LNCaP clone FGC (cell line): ENCODE measurements at regions not wholly inside any gene's neighbourhood (a gene's known extent, or its start where the extent isn't known, plus 50 kb on each side); places are given as distances from the start of the nearest gene placed in this dataset.

ENCODE experiments used
- DNase-seq: peaks from one replicate; pipeline ENCODE4 v3.0.0-alpha.2; 2011; ENCODE audit warnings: low read depth
- H3K4me3 ChIP-seq: 2 replicates; pipeline ENCODE4 v1.5.1; 2011; ENCODE audit warnings: mild to moderate bottlenecking, low read depth, low read length, control low read depth
- TF ChIP-seq, protein P1 (sequence below): IDR thresholded peaks from 2 replicates; pipeline ENCODE4 v1.5.1; 2012; ENCODE audit warnings: mild to moderate bottlenecking; ENCODE audit not compliant: control insufficient read depth, insufficient read depth; ENCODE audit errors: extremely low read depth

DNA sequence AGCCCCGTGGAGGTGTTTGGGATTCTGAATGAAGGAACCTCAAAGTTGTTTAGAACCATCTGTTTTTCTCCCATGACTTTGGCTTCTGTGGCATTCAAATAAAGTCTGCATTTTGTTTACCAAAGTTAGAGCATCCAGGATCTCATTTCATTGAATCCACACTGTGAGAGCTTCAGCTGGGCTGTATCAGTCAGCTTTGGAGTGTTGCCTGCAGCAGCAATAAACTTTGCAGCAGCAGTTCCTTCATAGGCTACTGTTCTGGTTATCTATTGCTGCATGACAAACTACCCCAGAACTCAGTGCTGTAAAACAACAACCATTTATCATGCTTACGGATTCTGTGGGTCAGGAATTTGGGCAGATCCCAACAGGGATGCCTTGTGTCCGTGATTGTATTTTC is 1575.2 kb upstream of the LRRTM3 start:
- TF ChIP-seq, protein P1, sequence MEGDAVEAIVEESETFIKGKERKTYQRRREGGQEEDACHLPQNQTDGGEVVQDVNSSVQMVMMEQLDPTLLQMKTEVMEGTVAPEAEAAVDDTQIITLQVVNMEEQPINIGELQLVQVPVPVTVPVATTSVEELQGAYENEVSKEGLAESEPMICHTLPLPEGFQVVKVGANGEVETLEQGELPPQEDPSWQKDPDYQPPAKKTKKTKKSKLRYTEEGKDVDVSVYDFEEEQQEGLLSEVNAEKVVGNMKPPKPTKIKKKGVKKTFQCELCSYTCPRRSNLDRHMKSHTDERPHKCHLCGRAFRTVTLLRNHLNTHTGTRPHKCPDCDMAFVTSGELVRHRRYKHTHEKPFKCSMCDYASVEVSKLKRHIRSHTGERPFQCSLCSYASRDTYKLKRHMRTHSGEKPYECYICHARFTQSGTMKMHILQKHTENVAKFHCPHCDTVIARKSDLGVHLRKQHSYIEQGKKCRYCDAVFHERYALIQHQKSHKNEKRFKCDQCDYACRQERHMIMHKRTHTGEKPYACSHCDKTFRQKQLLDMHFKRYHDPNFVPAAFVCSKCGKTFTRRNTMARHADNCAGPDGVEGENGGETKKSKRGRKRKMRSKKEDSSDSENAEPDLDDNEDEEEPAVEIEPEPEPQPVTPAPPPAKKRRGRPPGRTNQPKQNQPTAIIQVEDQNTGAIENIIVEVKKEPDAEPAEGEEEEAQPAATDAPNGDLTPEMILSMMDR = no peak
- no peak overlapping the region for H3K4me3 ChIP-seq
- no peak for DNase-seq

DNA sequence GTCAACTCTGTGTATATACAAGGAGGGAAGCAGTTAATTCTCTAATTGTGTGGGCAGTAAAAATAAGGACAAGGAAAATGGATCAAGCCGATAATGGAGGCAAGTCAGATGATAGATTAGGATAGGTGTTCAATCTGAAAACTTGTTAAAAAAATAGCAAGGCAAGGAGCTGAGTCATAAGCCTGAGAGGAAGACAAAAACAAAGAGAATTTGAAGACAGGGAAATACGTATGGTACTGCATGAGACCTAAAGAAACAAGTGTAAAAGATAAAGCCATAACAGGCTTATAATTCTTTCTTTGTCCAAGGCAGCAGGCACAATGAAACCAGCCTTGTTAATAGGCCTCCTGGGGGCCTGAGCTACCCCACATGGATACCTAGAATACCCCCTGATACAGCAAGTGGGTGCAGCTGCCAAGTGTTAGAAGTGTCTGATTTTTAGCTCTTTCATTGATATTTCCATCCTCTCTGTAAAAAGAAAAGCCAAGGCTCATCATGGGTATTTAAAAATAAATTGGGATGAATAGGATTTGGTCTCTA is 1570.6 kb upstream of the LRRTM3 start:
- TF ChIP-seq, protein P1 = no peak
- H3K4me3 ChIP-seq = no peak overlapping the region
- DNase-seq = no peak

DNA sequence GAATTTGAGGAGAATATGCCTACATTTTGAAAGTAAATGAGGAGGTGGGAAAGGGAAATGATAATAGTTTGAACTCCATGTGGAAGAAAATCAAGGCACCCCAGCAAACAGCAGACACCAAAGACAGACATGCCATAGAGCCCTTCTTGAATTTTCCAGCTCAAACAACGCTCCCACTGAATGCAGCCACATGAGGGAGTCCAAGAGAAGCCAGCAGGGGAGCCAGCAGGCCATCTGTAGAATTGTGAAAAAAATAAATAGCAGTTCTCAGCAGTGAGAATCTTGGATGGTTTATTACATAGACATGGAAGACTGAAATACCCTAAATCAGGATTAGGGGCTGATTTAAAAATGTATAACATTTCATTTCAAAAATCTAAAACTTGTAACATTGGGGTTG is 1567.3 kb upstream of the LRRTM3 start:
- H3K4me3 ChIP-seq = no peak overlapping the region
- TF ChIP-seq, protein P1 = peak; percentile 65
- no peak for DNase-seq

DNA sequence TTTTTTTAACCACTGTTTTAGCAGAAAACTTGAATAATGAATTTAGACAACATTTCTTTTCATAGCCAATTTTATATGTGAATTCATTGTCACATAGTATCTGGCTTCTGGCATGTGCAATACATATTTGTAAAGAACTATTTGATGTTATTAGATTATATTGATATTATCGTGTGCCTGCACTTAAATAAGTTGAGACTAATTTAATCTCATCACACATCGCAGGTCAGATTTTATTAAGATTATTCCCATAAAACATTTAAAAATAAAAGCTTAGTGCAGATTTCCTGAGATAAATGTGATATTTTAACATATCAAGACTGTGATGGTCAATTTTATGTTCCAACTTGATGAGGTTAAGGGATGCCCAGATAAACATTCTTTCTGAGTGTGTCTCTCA is 1565.3 kb upstream of the LRRTM3 start:
- TF ChIP-seq, protein P1 = no peak
- H3K4me3 ChIP-seq = no peak overlapping the region
- DNase-seq = no peak

DNA sequence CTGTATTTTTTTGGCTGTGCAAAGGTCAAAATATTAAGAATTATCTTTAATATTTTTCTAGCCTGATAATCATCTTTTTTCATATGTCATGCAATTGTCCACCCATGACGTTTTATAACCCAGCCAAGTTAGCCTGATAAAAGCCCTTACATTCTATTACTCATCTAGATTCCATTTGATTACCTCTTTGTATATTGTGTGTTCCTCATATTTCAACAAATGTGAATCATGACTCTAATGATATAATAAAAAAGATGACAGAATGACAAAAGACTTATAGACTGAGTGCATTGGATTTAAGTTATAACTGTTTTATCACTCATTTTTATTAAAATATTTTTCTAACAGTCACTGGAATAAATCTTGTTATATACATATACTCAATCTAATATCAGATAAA is 1560.0 kb upstream of the LRRTM3 start:
- H3K4me3 ChIP-seq = no peak overlapping the region
- no peak for DNase-seq
- TF ChIP-seq, protein P1 = no peak

DNA sequence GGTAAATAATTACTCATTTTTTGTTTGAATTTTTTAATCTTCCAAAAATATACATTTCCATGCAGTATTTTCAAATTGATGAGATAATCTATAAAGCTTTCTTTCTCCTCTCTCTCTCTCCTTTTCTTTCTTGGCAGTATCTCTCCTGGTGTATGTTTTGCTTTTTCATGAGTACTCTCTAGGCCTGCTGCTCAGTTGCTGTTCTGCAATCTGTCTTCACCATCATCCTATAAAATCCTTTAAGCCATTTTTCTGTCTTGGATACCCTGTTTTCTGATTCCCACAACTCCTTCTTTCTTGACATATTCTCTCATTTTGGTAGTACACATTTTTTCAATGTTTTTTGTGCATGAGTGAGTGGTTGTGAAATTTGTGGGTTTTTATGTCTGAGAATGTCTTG is 1558.1 kb upstream of the LRRTM3 start:
- DNase-seq = no peak
- H3K4me3 ChIP-seq = no peak overlapping the region
- TF ChIP-seq, protein P1 = no peak

DNA sequence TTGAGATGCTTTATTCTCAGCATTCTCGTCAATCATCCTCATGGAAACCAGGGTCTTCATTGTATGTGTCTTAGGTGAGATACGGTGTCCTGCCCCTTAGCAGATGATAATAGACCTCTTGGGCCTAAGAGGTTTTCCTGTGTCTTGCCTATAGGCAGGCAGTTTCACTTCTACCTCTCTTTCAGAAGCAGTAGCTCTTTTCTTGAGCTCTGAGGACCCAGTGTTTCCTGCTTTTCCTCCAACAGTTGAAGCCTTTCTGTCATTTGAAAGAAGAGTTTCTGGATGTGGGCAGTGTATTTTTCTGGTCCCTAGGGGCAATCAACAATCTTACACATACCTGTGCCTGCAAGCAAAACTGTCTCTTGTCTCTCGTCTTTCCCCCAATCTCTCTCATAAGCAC is 1550.3 kb upstream of the LRRTM3 start:
- no peak for DNase-seq
- H3K4me3 ChIP-seq = no peak overlapping the region
- TF ChIP-seq, protein P1 = no peak
